SK-N-SH treated with all-trans-retinoic acid at 6 μM for 48 hours (cell line): ENCODE measurements at regions not wholly inside any gene's neighbourhood (a gene's known extent, or its start where the extent isn't known, plus 50 kb on each side); places are given as distances from the start of the nearest gene placed in this dataset.

ENCODE experiments used
- ATAC-seq: fragments of 200-7000 bp; cut with Tn5 transposase; 3 replicates; pipeline ENCODE4 v1.9.1; 2020; ENCODE audit warnings: mild to moderate bottlenecking, moderate library complexity
- ARNTL ChIP-seq: fragments of 450-650 bp; formaldehyde crosslinking; IDR thresholded peaks from 2 replicates; pipeline ENCODE4 v1.5.0; 2020; ENCODE audit warnings: low read depth, mild to moderate bottlenecking, moderate library complexity, borderline replicate concordance
- BACH2 ChIP-seq: fragments of 250-450 bp; sonication (Bioruptor Pico); IDR thresholded peaks from 2 replicates; pipeline ENCODE4 v1.9.0; 2021; ENCODE audit warnings: mild to moderate bottlenecking, borderline replicate concordance
- CSDC2 ChIP-seq: fragments of 250-450 bp; sonication (Bioruptor Pico); IDR thresholded peaks from 2 replicates; pipeline ENCODE4 v1.5.0; 2020; ENCODE audit warnings: mild to moderate bottlenecking, moderate library complexity
- ESRRG ChIP-seq: fragments of 250-450 bp; sonication (Bioruptor Pico); IDR thresholded peaks from 2 replicates; pipeline ENCODE4 v1.6.1; 2021; ENCODE audit warnings: mild to moderate bottlenecking
- GLIS3 ChIP-seq: fragments of 250-450 bp; sonication (Bioruptor Pico); IDR thresholded peaks from 2 replicates; pipeline ENCODE4 v1.5.0; 2020; ENCODE audit warnings: mild to moderate bottlenecking, moderate library complexity
- OSR1 ChIP-seq: fragments of 250-450 bp; sonication (Bioruptor Pico); IDR thresholded peaks from 2 replicates; pipeline ENCODE4 v1.8.0; 2022; ENCODE audit warnings: moderate library complexity, mild to moderate bottlenecking, inconsistent platforms
- PPARA ChIP-seq: fragments of 250-450 bp; sonication (Bioruptor Pico); IDR thresholded peaks from 2 replicates; pipeline ENCODE4 v1.5.0; 2020; ENCODE audit warnings: mild to moderate bottlenecking, borderline replicate concordance
- RARB ChIP-seq: fragments of 250-450 bp; sonication (Bioruptor Pico); IDR thresholded peaks from 2 replicates; pipeline ENCODE4 v1.8.0; 2021; ENCODE audit warnings: mild to moderate bottlenecking, moderate library complexity
- SNAI2 ChIP-seq: fragments of 250-450 bp; sonication (Bioruptor Pico); IDR thresholded peaks from 2 replicates; pipeline ENCODE4 v1.5.0; 2020; ENCODE audit warnings: mild to moderate bottlenecking, moderate library complexity
- TCF4 ChIP-seq: fragments of 250-450 bp; sonication (Bioruptor Pico); IDR thresholded peaks from 2 replicates; pipeline ENCODE4 v1.8.0; 2021; ENCODE audit warnings: mild to moderate bottlenecking, moderate library complexity, borderline replicate concordance
- TOX ChIP-seq: fragments of 250-450 bp; sonication (Bioruptor Pico); IDR thresholded peaks from 2 replicates; pipeline ENCODE4 v1.8.0; 2021; ENCODE audit warnings: mild to moderate bottlenecking, moderate library complexity, borderline replicate concordance
- ZC3H10 ChIP-seq: fragments of 250-450 bp; sonication (Bioruptor Pico); IDR thresholded peaks from 2 replicates; pipeline ENCODE4 v1.5.1; 2021; ENCODE audit warnings: mild to moderate bottlenecking, moderate library complexity
- ZFP3 ChIP-seq: fragments of 250-450 bp; sonication (Bioruptor Pico); IDR thresholded peaks from 2 replicates; pipeline ENCODE4 v1.5.0; 2020; ENCODE audit warnings: mild to moderate bottlenecking, moderate library complexity
- ZFP30 ChIP-seq: fragments of 450-650 bp; formaldehyde crosslinking; IDR thresholded peaks from 2 replicates; pipeline ENCODE4 v1.5.0; 2022; ENCODE audit warnings: mild to moderate bottlenecking, moderate library complexity
- ZNF70 ChIP-seq: fragments of 450-650 bp; formaldehyde crosslinking; IDR thresholded peaks from 2 replicates; pipeline ENCODE4 v1.5.0; 2020; ENCODE audit warnings: mild to moderate bottlenecking, moderate library complexity
- ZNF8 ChIP-seq: fragments of 450-650 bp; formaldehyde crosslinking; IDR thresholded peaks from 2 replicates; pipeline ENCODE4 v1.5.0; 2020; ENCODE audit warnings: mild to moderate bottlenecking, moderate library complexity
- TF ChIP-seq, protein P1 (sequence below): fragments of 250-450 bp; sonication (Bioruptor Pico); IDR thresholded peaks from 2 replicates; pipeline ENCODE4 v1.8.0; 2020; ENCODE audit warnings: mild to moderate bottlenecking, moderate library complexity, borderline replicate concordance
- TF ChIP-seq, protein P2 (sequence below): fragments of 250-450 bp; sonication (Bioruptor Pico); IDR thresholded peaks from 2 replicates; pipeline ENCODE4 v1.8.0; 2021; ENCODE audit warnings: low read depth, mild to moderate bottlenecking, moderate library complexity, borderline replicate concordance
- TF ChIP-seq, protein P3 (sequence below): fragments of 250-450 bp; sonication (Bioruptor Pico); IDR thresholded peaks from 2 replicates; pipeline ENCODE4 v1.5.1; 2021; ENCODE audit warnings: mild to moderate bottlenecking, moderate library complexity
- TF ChIP-seq, protein P4 (sequence below): fragments of 250-450 bp; sonication (Bioruptor Pico); IDR thresholded peaks from 2 replicates; pipeline ENCODE4 v1.5.1; 2020; ENCODE audit warnings: low read depth, mild to moderate bottlenecking, moderate library complexity

DNA sequence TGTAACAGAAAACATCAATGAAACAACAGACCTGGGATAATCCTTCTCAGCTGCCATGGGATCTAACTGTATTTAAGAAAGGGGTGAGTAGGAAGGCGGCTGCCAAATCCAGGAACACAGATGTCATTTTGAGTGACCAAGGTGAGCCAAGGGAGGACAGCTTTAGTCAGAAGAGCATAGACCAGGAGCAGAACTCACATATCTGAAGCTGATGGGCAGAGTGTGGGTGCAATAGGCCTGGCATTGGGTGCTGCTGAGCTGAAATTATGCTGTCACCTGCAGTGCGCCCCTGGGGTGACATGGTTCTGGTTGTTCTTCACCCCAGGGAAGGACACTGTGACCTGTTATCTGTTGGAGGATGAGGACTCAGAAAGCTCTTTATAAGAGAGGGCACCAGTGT lies 88.9 kb upstream of the TOP3B start (continued):
- TF ChIP-seq, protein P1, sequence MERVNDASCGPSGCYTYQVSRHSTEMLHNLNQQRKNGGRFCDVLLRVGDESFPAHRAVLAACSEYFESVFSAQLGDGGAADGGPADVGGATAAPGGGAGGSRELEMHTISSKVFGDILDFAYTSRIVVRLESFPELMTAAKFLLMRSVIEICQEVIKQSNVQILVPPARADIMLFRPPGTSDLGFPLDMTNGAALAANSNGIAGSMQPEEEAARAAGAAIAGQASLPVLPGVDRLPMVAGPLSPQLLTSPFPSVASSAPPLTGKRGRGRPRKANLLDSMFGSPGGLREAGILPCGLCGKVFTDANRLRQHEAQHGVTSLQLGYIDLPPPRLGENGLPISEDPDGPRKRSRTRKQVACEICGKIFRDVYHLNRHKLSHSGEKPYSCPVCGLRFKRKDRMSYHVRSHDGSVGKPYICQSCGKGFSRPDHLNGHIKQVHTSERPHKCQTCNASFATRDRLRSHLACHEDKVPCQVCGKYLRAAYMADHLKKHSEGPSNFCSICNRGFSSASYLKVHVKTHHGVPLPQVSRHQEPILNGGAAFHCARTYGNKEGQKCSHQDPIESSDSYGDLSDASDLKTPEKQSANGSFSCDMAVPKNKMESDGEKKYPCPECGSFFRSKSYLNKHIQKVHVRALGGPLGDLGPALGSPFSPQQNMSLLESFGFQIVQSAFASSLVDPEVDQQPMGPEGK (CRISPR knock-in tag): no peak
- TF ChIP-seq PPARA (CRISPR knock-in tag): no peak
- TF ChIP-seq OSR1 (CRISPR knock-in tag): no peak
- TF ChIP-seq, protein P2, sequence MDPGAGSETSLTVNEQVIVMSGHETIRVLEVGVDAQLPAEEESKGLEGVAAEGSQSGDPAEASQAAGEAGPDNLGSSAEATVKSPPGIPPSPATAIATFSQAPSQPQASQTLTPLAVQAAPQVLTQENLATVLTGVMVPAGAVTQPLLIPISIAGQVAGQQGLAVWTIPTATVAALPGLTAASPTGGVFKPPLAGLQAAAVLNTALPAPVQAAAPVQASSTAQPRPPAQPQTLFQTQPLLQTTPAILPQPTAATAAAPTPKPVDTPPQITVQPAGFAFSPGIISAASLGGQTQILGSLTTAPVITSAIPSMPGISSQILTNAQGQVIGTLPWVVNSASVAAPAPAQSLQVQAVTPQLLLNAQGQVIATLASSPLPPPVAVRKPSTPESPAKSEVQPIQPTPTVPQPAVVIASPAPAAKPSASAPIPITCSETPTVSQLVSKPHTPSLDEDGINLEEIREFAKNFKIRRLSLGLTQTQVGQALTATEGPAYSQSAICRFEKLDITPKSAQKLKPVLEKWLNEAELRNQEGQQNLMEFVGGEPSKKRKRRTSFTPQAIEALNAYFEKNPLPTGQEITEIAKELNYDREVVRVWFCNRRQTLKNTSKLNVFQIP: no peak
- no peak for TF ChIP-seq ZFP3 (CRISPR knock-in tag)
- TF ChIP-seq ZC3H10 (CRISPR knock-in tag): no peak
- TF ChIP-seq TOX: no peak
- TF ChIP-seq, protein P3, sequence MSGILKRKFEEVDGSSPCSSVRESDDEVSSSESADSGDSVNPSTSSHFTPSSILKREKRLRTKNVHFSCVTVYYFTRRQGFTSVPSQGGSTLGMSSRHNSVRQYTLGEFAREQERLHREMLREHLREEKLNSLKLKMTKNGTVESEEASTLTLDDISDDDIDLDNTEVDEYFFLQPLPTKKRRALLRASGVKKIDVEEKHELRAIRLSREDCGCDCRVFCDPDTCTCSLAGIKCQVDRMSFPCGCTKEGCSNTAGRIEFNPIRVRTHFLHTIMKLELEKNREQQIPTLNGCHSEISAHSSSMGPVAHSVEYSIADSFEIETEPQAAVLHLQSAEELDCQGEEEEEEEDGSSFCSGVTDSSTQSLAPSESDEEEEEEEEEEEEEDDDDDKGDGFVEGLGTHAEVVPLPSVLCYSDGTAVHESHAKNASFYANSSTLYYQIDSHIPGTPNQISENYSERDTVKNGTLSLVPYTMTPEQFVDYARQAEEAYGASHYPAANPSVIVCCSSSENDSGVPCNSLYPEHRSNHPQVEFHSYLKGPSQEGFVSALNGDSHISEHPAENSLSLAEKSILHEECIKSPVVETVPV: no peak
- no peak for TF ChIP-seq ESRRG (CRISPR knock-in tag)
- no peak for TF ChIP-seq SNAI2 (CRISPR knock-in tag)
- no peak for TF ChIP-seq BACH2 (CRISPR knock-in tag)
- no peak for TF ChIP-seq ZNF70
- no peak for TF ChIP-seq ARNTL (CRISPR knock-in tag)
- TF ChIP-seq RARB (CRISPR knock-in tag): no peak
- no peak for TF ChIP-seq CSDC2 (CRISPR knock-in tag)
- TF ChIP-seq GLIS3 (CRISPR knock-in tag): no peak

DNA sequence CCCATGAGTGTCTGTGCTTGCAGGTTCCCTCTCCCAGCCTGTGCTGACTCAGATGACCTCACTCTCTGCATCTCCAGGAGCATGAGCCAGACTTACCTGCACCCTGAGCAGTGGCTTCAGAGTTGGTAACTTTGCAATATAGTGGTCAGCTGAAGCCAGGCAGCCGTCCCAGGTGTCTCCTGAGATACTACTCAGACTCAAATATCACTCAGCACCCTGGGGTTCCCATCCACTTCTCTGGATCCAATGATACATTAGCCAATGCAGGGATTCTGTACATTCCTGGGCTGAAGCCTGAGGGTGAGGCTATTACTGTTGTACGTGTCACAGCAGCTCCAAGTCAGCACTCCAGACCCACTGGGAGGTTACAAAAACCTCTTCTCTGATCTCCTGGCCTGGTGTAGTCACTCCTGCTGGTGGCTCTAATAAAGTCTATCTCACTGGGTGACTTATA lies 87.8 kb upstream of the TOP3B start:
- no peak for TF ChIP-seq BACH2 (CRISPR knock-in tag)
- TF ChIP-seq, all 23 proteins: peak for 0
- no peak for ATAC-seq

DNA sequence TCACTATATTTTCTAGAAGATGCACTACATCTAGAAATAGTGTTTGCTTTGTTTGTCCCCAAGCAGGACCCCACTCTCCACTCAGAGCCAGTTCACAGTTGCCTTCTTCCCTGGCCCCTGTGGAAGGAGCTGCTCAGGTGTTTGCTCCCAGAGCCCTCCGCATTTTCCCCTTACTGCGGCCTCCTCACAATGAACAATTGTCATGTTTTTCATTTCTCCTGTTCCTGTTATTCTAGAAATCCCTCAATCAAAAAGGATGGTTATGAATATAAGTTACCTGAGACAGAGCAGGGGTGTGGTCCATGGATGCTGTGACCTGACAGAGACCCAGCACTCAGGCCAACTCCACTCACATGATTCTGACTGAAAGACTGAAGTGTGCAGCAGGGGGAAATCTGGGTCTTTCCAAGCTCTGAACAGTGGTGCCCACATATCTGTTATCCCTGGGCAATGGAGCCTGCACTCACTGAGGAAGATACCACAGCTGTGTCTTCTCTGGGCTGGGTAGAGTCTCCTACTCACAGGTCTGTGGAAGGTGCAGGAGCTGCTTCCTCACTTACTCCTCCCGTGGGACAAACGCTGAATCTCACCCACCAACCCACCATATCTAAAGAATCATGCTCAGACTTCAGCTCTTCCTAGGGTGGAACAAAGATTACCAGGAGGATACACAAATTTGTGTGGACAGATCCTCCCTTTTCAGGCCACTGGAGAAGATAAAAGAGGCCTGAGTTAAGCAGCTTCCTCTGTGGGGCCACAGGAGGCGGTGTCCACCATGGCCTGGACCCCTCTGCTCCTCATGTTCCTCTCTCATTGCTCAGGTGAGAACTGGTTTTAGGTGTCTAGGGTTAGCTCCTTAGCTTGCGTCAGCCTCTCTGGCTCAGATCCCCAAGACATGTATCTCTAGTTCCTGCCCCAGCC lies 87.1 kb upstream of the TOP3B start:
- ATAC-seq: no peak
- TF ChIP-seq ZNF8 (CRISPR knock-in tag) (no peak), SNAI2 (CRISPR knock-in tag) (no peak), CSDC2 (CRISPR knock-in tag) (no peak), ZFP30 (CRISPR knock-in tag) (no peak), TCF4 (no peak), GLIS3 (CRISPR knock-in tag) (no peak), RARB (CRISPR knock-in tag) (no peak), ZFP3 (CRISPR knock-in tag) (no peak)

DNA sequence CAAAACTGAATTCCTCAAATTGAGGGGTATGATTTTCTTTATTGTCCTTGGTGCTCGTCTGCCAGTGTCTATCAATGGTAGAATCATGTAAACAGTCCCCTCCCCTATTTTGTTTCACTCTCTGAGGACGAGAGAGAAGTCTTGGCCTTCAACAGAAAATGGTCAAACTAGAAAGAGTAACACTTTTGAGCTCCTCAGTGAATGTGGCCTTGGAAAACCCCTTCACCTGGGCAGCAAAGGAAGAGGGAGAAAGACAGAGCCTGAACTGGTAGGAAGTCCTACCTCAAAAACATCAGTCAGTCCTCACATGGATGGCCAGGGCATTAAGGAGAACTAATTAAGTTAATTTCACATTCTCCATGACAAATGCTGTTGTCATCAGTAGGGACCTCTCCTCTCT lies 86.1 kb upstream of the TOP3B start:
- no peak for ATAC-seq
- TF ChIP-seq BACH2 (CRISPR knock-in tag) (no peak), ZNF8 (CRISPR knock-in tag) (no peak), TCF4 (no peak), ARNTL (CRISPR knock-in tag) (no peak), PPARA (CRISPR knock-in tag) (no peak), GLIS3 (CRISPR knock-in tag) (no peak)
- TF ChIP-seq, protein P4, sequence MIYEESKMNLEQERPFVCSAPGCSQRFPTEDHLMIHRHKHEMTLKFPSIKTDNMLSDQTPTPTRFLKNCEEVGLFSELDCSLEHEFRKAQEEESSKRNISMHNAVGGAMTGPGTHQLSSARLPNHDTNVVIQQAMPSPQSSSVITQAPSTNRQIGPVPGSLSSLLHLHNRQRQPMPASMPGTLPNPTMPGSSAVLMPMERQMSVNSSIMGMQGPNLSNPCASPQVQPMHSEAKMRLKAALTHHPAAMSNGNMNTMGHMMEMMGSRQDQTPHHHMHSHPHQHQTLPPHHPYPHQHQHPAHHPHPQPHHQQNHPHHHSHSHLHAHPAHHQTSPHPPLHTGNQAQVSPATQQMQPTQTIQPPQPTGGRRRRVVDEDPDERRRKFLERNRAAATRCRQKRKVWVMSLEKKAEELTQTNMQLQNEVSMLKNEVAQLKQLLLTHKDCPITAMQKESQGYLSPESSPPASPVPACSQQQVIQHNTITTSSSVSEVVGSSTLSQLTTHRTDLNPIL (CRISPR knock-in tag): no peak

DNA sequence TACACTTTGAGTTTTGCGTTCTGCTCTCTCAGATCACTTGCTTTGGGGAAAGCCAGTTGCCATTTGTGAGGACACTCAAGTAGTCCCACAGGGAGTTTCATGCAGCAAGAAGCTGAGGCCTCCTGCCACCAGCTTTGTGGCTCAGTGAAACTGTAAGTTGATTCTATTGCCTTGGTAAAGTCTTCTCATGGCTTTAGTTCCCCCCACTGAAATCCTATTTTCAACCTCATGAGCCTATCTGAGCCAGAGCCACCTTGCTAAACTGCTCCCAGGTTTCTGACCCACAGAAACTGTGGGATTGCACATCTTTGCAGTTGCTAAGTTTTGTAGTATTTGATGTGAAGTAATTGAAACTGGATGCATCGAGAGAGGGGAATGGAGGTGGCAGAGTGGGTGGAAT lies 85.4 kb upstream of the TOP3B start:
- TF ChIP-seq ZFP30 (CRISPR knock-in tag) (no peak), OSR1 (CRISPR knock-in tag) (no peak)
- TF ChIP-seq, protein P3: no peak
- TF ChIP-seq, protein P4 (CRISPR knock-in tag): no peak
- ATAC-seq: no peak
